ENCODE measurements at regions not wholly inside any gene's neighbourhood (a gene's known extent, or its start where the extent isn't known, plus 50 kb on each side); places are given as distances from the start of the nearest gene placed in this dataset.
"Not testable (repeated sequence)": the region's sequence is repeated elsewhere in the genome, so short reads cannot be mapped to it uniquely, and the experiment has no call there.

- no peak for DNase-seq (ENCODE audit: low spot score)
Measured at GRCh38 chr5:99010294-99010693, 81.5 kb upstream of the CHD1 start.

- not testable (repeated sequence) for DNase-seq (ENCODE audit: low spot score)
Measured at GRCh38 chr5:99008009-99008408, 79.2 kb upstream of the CHD1 start.

DNA sequence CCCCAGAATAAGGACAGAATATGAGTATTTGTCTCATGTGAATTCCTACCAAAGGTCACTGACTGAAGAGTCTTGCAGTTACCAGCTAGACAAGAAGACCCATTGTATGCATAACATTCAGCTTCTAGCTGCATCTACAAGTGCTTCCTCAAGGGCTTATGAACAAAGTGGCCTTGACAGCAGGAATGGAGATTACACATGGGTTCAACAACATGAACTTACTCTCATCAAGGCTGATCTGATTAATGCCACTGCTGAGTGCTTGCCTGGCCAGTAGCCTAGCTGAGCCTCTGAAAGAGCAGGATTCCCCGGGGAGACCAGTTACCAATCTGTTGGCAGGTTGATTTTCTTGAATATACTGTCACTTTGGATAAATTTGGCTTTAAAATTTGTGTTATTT is 76.7 kb upstream of the CHD1 start:
- no peak for DNase-seq (ENCODE audit: low spot score)

GRCh38 chr5:99004960-99005359 is 76.2 kb upstream of the CHD1 start:
- no peak for DNase-seq (ENCODE audit: low spot score)

DNA sequence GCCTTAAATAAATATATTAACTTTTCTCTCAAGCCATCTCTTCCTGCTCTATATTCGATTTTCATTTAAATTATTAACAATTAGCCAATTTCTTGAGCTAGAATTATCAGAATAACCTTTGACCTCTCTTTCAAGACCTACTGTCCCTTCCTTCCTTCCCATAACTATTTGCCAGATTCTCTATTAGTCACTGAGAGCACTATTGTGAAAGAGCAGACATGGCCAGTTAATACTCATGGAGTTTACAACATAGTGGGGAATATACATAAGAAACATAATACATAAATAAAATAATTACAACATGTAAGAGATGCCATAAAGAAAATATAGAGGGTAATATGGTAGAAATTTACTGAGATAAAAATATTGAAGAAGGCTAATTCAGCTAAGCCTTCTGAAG is 72.1 kb upstream of the CHD1 start:
- no peak for DNase-seq (ENCODE audit: low spot score)

DNA sequence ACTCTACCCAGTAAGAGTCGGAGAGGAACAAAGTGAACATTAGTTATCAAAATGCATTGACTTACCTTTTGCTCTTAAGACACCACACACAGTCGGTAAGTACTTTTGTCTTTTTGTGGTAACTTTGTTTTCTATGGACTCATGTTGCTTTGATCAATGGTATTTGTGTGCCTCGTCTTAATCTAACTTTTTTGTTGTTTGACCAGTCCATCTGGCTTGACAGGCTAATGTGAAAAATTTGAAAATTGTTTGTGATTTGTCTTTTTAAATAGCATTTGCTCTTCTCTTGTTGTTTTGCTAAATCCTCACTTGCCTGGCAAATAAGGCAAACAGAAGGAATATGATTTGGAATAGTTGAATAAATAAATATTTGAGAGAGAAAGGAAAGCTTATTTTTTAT is 71.4 kb upstream of the CHD1 start:
- no peak for DNase-seq (ENCODE audit: low spot score)

DNA sequence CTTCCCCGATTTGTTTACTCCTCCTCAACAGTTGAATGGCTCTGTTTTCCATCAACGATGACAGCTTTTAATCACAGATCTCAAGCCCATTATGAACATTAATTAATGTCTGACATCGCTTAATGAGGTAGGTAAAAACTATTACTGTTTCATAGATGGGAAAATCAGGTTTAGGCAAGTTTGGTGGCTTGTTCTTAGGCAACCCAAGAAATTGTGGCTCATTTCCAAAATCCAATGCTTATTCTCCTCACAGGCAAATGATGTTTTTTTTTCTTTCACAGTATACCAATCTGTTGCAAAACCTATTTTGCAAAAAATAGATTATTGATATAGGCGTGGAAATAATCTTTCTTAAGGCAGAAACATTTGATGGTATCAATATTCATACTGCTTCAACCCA is 70.8 kb upstream of the CHD1 start:
- DNase-seq (ENCODE audit: low spot score): no peak

DNA sequence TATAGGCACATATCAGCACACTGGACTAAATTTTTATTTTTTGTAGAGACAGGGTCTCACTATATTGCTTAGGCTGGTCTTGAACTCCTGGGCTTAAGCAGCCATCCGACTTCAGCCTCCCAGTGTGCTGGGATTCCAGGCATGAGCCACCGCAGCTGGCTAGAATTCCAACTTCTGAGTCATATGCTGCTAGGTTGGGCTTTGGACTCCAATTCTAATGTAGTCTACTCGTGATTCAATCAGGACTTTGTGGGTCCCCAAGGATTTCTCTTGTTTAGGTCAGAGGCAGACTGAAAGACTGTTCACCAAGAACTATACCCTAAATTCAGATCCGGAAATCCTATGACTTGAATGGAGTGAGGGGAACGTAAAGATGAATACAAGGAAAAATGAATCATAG is 68.2 kb upstream of the CHD1 start:
- DNase-seq (ENCODE audit: low spot score): no peak

- no peak for DNase-seq (ENCODE audit: low spot score)
Measured at GRCh38 chr5:98994611-98995010, 65.8 kb upstream of the CHD1 start.

- DNase-seq (ENCODE audit: low spot score): no peak
Measured at GRCh38 chr5:98993512-98993911, 64.7 kb upstream of the CHD1 start.

- no peak for DNase-seq (ENCODE audit: low spot score)
Measured at GRCh38 chr5:98992552-98992951, 63.7 kb upstream of the CHD1 start.

- DNase-seq (ENCODE audit: low spot score): peak; percentile 35
Measured at GRCh38 chr5:98989727-98990126, 60.9 kb upstream of the CHD1 start.

DNA sequence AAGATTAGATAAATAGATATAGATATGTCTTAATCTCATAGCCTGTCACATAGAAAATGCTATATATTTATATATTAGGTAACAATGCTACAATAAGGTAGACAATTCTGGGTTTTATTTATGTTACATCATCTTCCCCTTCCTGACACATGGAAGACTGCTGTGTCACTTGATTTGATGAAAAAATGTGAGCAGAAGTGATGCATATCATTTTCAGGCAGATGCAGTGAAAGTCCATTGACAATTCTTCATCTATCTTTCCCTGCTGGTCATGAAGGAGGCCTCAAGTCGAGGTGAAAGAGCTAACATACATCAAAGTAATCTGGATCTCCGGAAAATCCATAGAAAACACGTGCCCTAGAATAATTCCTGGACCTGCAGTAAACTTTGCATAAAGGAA is 57.8 kb upstream of the CHD1 start:
- DNase-seq (ENCODE audit: low spot score): no peak

- DNase-seq (ENCODE audit: low spot score): no peak
Measured at GRCh38 chr5:98982880-98983279, 54.1 kb upstream of the CHD1 start.

Data from Ammon's horn (tissue), 1 donor.